ENCODE measurements at regions not wholly inside any gene's neighbourhood (a gene's known extent, or its start where the extent isn't known, plus 50 kb on each side); places are given as distances from the start of the nearest gene placed in this dataset.

DNA sequence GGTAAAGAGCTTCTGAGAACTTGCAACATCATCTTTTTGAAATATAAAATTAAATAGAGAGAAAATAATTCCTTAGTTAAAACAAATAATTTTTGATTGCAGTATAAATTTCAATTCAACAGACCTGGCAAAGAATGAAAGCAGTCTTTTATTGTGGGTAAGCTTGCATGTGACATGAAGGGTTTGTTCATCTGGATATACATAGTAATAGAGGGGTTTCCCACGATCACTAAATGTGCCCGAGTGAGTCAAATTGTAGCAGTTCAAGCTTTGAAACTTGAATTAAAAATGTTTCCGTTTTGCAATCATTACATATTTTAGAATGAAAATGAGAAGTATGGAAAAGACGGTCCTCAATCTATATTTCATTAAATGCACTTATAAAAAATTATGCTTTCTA is 658.4 kb upstream of the MBL2 start:
- TF ChIP-seq, protein P1, sequence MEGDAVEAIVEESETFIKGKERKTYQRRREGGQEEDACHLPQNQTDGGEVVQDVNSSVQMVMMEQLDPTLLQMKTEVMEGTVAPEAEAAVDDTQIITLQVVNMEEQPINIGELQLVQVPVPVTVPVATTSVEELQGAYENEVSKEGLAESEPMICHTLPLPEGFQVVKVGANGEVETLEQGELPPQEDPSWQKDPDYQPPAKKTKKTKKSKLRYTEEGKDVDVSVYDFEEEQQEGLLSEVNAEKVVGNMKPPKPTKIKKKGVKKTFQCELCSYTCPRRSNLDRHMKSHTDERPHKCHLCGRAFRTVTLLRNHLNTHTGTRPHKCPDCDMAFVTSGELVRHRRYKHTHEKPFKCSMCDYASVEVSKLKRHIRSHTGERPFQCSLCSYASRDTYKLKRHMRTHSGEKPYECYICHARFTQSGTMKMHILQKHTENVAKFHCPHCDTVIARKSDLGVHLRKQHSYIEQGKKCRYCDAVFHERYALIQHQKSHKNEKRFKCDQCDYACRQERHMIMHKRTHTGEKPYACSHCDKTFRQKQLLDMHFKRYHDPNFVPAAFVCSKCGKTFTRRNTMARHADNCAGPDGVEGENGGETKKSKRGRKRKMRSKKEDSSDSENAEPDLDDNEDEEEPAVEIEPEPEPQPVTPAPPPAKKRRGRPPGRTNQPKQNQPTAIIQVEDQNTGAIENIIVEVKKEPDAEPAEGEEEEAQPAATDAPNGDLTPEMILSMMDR (IDR thresholded peaks at IDR 0.05): no peak
- TF ChIP-seq EZH2 (IDR thresholded peaks at IDR 0.05): no peak
- TF ChIP-seq EZH2phosphoT487 (IDR thresholded peaks at IDR 0.05): no peak
